GM10248 (cell line): ENCODE measurements at regions not wholly inside any gene's neighbourhood (a gene's known extent, or its start where the extent isn't known, plus 50 kb on each side); places are given as distances from the start of the nearest gene placed in this dataset.

Experiments used
- CTCF ChIA-PET: fragments of 300-600 bp; sonication (Branson Sonifier 250); formaldehyde crosslinking; extraction: SDS; loops from one replicate; lab custom pipeline; 2021; ENCODE audit warnings: antibody characterized with exemption; lab: Yijun Ruan, JAX
- POLR2A ChIA-PET: fragments of 350-650 bp; sonication (Branson Sonifier 250); formaldehyde crosslinking; extraction: SDS; loops from one replicate; lab custom pipeline; 2020; ENCODE audit warnings: antibody characterized with exemption; lab: Yijun Ruan, JAX
- DNase-seq: peaks from one replicate; pipeline ENCODE4 v3.0.0; 2012; ENCODE audit errors: extremely low spot score
- CTCF ChIP-seq: IDR thresholded peaks from 2 replicates; pipeline ENCODE4 v1.5.1; 2012; ENCODE audit warnings: mild to moderate bottlenecking, low read depth; ENCODE audit errors: extremely low read depth, missing control alignments, control extremely low read depth

GRCh38 chr12:61037792-61038191 lies 1222.4 kb upstream of the USP15 start:
- ChIA-PET POLR2A (no interaction called here), CTCF (interaction anchor here (1.3 kb wide), 1 partner anchor 12 kb away, joined by 3 read pairs; no protein-coding TSS in a partner anchor)
- DNase-seq: no peak
- no peak for TF ChIP-seq CTCF

- no peak for TF ChIP-seq CTCF
- CTCF ChIA-PET: no interaction called here
- POLR2A ChIA-PET: no interaction called here
- DNase-seq: no peak
Observed at GRCh38 chr12:61043838-61044237, 1216.4 kb upstream of the USP15 start.

GRCh38 chr12:61044766-61045165 lies 1215.4 kb upstream of the USP15 start:
- ChIA-PET CTCF (no interaction called here), POLR2A (no interaction called here)
- no peak for DNase-seq
- TF ChIP-seq CTCF: no peak

- no peak for TF ChIP-seq CTCF
- POLR2A ChIA-PET: no interaction called here
- no peak for DNase-seq
- CTCF ChIA-PET: no interaction called here
Observed at GRCh38 chr12:61070640-61071414, 1189.4 kb upstream of the USP15 start.

GRCh38 chr12:61072717-61073116 lies 1187.5 kb upstream of the USP15 start:
- ChIA-PET CTCF (no interaction called here), POLR2A (no interaction called here)
- TF ChIP-seq CTCF: no peak
- no peak for DNase-seq

- no peak for TF ChIP-seq CTCF
- DNase-seq: no peak
- ChIA-PET POLR2A (no interaction called here), CTCF (no interaction called here)
Observed at GRCh38 chr12:61095111-61095510, 1165.1 kb upstream of the USP15 start.
